Fibroblast of upper back skin (primary cell): ENCODE measurements at regions not wholly inside any gene's neighbourhood (a gene's known extent, or its start where the extent isn't known, plus 50 kb on each side); places are given as distances from the start of the nearest gene placed in this dataset.

Source experiments
- DNase-seq: peaks from one replicate; pipeline ENCODE4 v3.0.0-alpha.2; 2013

DNA sequence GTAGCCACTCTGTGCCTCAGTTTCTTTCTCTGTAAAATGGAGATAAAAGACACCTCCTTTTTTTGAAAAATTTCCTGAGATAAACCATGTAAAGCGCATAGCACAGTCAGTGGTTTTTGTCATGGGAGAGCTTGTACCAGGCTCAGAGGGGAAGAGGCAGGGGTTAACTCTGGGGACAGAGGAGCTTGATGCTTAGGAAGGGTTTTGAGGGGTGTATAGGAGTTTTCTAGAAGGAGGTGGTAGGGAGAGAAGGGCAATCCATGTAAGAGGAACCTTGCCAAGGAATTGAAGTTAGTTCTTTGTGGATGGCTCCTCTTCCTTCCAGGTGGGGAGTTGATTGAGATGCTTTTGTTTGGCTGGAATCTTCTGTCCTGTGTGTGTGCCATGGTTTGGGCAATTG, 131.9 kb upstream of the GSE1 start:
- DNase-seq: no peak

DNA sequence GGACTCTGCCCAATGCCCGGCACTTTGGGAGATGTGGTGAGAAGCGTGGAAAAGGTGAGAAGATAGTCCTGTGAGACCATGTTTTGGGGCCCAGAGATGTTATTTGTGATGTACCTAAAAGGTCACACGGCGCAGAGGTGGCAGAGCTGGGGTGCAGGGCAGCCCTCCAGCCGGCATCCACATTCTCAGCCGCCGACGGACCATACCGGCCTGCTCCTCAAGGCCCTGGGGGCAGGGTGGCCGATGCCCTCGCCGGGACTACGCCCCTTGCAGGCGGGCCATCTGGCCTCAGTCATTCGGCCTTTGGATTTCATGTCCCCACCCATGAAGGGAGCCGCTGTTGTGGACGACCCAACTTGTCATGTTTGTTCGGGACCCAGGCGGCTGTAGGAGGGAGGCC, 131.4 kb upstream of the GSE1 start:
- no peak for DNase-seq

DNA sequence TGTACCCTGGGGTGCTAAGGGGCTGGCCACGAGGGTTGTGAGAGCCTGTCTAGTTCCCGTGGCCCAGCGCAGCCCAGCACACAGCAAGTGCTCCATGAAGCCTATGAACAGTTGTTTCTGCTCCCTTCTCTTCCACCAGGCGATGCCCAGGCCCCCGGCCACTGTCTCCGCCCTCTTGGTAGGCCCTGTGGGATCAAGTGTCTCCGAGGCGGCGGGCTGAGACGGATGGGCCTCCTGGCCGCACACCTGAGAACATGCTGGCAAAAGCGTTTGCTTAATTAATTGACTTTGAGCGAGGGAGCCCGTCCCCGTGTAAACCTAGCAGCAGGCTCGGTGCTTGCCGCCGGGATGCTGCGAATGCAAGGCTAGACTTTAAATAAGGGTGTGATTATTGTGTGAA, 129.7 kb upstream of the GSE1 start:
- DNase-seq: no peak

DNA sequence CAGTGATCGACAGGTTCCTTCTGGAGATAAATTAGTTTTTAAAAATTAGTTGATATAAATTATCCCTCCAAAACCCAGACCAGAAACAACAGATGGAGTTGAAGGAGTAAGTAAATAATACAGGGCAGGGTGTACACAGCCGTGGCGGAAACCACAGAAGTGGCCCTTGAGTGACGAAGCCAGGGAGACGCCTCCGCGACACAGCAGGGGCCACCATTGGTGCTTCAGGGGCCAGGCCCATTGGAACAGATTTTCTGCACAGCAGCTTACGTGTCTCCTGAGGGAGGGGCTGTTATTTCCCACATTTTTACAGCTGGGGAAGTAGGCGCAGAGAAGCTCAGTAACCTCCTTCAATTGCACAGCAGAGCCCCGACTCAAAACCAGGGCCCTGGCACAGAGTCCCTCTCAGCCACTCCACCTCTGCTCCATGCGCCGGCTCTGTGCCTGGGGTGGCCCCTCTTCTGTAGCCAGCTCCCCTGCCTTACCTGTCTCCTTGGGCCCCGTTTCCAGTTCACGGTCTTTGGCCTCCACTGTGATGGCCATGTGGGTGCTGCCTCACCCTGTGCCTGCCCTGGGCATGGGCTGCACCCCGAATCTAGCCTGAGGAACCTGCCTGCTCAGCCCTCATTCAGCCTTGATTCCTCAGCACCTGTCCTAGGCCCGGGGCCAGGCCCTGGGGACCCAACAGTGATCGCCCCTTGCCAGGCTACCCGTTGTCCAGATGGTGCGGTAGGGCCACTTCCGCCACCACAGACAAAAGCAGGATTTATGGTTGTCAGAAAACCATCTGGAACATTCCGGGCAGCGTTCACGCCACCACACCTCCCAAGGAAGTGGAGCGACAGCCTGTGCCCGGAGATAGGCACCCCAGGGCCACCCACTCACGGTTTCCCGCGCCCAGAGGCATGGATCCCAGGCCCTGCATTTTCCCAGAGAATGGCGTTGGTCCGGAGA, 128.5 kb upstream of the GSE1 start:
- no peak for DNase-seq

DNA sequence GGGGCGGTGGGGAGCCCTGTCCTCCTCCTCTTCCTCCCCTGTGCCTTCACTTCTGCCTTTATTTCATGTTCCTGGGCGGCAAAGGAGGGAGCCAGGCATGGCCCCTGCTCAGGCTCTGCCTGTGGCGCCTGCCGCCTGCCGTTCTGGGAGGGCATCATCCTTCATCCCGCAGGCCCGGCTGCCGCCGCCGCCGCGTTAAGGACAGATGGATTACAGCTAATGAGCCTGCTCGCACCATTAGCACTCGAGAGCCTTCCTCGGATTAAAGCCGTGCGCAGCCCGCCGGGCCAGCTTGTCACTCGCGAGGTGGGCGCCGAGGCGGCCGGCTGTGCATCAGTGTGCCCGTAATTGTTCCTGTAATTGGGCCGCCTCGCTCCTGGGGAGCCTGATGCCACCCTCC, 127.7 kb upstream of the GSE1 start:
- no peak for DNase-seq

DNA sequence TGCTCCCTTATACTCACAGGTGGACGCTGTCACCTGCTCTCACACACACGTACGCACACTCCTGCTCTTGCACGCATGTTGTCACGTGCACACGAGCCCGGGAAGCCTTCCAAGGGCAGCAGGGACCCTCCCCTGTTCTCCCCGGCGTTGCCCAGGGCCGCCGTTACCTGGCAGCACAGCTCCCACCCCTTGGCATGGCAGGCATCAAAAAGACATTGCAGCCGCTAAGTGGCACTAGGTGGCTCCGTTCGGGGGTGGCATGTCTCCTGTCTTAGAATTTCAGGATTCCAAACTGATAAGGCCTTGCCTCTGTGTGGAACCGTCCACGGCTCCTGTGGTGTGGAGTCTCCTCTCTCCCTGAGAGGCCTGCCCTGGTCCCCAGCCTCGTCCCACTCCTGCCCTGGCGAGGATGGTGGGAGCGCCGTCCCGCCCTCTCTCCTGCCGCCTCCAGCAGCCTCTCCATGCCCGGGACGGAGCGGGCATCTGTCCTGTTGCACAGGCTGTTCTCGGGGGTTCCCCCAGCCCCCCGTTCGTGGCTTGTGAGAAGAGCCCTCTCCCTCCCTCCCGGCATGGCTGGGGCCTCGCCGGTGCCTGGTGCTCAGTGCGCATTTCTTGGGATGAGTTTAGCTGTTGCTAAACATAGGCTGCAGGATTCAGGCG, 126.7 kb upstream of the GSE1 start:
- DNase-seq: no peak

DNA sequence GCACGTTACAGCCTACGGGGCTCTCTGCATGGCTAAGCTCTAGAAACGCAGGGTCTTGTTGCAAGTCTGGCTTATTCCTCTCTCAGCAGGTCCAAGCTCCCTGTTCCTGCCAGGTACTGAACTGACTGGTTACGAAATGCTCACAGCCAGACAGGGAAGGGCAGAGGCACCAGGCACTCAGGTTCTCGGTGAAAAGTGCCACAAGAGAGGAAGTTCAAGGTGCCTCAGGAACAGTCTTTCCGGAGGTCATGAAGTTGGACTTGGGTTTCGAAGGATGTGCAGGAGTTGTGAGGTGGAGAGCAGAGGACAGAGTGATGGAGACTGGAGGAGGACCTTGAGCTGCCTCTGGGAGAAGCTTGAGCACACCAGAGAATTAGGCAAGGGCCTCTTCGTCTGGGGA, 124.7 kb upstream of the GSE1 start:
- no peak for DNase-seq

DNA sequence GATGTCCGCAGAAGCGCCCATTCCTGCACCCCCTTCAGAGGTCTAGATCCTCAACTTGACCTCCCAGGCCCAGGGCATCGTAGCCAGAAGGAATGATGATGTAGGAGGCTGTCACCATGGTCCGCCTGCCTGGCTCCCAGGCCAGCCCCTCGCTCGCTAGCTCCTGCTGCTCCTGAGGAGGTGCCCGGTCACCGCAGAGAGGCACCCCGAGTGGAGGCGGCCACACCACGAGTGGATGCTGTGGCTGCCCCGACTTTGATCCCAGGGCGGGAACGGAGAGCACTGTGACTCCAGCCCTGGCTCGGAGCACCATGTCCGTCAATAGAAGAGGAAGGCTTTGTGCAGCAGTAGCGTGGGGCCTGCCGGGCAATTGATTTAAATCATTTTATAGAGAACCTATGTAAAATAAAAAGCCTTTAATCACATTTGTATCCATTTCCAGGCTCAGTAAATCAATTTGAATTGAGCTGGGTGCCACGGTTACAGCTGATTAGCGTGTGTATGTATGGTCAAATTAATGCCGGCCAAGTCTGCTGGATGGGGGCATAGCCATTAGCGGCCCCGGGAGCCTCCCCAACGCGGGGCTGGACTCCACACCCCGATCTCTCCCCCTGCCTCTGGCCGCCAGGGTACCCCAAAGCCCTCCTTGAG, 122.6 kb upstream of the GSE1 start:
- no peak for DNase-seq

DNA sequence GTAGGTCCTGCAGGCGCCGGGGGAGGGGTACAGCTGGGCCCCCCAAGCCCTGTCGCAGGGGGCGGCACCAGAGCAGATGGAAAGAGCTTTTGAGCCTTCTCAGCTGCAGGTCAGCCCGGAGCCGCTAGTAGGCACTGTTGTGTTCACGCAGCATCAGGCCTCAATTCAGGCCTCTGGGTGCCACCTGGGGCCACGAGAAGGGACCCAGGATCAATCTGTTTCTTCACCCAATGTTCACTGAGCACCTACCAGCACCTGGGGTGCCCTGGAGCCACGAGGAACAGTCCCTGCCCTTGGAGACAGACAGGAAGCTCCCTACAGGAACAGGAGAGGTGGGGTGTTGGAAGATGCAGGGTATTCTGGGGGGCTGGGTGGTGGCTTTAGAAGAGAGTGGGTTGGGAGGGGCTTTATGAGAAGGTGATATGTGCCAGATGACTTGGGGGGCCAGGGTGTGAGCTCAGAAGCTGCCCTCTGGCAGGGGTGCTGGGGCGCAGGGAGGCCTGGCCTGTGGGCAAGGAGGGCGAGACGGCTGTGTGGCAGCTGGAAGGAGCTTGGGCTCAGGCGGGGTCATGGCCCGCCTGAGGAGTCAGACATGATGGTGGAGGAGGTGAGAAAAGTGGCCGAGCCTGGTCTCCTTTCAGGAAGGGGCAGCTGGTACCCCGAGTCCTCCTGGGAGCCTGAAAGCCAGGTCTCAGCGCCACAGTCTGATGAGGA, 121.9 kb upstream of the GSE1 start:
- DNase-seq: no peak

DNA sequence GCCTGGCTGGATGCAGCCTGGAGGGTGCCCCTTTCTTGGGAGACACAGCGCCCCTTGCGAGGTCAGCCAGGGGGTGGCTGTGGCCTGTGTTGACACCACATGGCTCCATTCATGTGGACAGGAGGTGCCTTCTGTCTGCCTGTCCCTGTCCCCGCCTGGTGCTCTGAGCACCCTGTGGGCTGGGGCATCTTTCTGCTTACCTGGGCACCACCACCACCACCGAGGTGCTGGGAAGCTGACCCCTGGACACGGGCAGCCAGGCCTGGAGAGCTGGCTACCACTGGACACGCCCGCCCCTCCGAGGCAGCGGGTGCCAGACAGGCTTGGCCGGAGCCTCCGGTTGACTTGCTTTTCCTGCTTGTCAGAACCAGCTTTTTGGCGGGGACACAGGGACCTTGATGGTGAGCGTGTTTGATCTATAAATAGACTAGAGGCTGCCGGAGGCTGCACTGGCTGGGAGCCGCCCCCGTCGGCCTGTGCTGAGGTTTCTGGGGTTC, 121.3 kb upstream of the GSE1 start:
- peak; percentile 17 for DNase-seq

DNA sequence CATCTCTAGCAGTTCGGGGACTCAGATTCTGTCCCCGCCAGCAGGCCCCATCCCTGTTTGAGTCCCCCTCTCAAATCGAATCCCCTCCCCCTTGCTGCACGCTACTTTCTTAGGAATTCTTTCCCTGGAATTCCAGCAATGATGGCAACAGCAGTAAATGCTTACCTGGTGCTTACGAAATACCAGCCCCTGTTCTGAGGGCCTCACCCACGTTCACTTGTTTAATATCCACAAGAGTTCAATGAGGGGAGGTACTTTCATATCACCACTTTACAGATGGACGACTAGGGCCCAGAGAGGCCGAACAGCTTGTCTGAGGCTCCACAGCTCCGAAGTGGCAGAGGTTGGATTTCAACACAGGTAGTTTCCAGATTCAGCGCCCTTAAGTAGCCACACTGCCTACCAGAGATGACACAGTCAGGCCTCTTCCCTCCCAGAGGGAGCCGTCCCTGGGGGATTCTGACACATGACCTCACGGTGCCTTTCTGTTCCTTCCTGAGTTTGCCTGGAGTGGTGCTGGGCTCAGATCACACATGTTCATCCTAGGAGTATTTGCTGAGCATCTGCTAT, 120.7 kb upstream of the GSE1 start:
- no peak for DNase-seq

DNA sequence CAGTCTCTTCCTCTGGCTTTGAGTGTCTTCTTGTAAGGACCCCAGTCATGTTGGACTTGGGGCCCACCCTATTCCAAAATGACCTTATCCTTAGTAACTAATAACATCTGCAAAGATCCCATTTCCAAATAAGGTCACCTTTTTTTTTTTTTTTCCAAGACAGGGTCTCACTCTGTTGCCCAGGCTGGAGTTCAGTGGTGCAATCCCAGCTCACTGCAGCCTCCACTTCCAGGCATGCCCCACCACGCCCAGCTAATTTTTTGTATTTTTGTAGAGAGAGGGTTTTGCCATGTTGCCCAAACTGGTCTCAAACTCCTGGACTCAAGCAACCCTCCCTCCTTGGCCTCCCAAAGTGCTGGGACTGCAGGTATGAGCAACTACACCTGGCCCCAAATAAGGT, 118.8 kb upstream of the GSE1 start:
- DNase-seq: no peak

DNA sequence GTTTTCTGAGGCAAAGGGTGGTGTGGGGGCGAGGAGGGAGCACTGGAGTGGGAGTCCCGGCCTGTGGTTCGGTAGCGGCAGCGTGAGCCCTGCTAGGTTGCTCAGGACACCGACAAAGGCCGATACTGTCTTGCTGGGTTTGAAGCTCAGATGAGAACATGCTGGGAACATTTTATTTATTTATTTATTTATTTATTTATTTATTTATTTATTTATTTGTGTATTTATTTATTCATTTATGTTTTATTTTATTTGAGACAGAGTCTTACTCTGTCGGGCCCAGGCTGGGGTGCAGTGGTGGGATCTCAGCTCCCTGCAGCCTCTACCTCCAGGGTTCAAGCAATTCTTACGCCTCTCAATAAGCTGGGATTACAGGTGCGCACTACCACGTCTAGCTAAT, 117.9 kb upstream of the GSE1 start:
- DNase-seq: no peak

DNA sequence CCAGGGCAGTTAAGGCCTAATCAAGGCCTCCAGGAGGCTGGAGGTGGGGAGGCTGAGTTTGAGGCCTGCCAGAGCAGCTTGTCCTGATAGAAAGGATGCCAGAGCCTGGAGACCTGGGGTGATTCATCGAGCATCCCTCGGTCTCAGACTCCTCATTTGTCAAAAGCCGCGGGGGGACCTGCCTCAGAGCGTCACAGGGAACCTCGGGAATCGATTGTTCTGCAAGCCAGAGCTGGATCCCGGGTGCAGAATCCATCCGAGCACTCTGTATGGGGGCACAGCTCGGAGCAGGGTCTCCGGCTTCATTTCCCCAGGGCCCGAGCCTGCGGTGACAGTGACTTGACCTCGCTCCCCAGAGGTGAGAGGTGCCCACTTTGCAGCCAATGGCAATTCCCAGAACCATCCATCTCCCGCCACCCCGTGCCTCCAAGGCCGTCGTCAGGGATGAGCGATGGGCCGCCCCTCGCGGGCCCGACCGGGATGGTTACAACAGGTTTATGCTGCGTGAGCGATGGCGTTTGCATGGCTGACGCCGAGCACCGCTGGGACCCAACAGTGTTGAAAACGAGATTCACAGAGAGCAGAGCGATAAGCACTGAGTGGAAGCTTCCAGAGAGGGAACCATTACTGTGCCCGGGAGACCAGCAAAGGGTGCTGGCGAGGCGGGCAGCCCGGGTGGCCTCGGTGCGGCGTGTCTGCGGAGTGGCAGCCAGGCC, 117.1 kb upstream of the GSE1 start:
- no peak for DNase-seq

DNA sequence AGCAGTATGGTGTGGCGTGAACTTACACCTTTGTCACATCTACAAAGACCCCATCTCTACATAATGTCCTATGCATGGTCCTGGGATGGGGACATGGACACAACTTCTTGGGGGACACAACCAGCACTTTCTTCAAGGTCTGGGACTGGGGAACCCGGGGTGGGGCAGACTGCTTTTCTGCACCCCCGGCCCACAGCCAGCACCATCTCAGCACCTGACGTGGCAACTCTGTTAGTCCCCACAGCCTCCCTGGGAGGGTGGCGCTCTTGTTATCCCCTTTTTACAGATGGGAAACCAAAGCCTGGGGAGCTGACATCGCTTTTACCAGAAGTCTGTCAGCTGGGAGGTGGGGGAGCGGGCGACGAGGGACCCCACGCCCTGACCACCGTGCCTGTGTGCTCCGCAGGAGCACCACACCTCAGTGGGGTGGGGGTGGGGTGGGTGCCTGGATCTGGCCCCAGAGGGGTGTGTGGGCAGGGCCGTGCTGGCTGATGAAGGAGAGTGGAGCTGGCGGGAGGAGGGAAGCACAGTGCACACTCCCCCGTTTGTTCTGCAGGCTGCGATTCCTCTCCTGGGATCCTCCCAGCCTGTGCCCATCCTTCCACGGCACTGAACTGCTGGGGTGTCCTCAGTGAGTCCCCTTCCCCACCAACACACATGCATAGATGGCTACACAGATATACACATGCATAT, 115.4 kb upstream of the GSE1 start:
- no peak for DNase-seq

DNA sequence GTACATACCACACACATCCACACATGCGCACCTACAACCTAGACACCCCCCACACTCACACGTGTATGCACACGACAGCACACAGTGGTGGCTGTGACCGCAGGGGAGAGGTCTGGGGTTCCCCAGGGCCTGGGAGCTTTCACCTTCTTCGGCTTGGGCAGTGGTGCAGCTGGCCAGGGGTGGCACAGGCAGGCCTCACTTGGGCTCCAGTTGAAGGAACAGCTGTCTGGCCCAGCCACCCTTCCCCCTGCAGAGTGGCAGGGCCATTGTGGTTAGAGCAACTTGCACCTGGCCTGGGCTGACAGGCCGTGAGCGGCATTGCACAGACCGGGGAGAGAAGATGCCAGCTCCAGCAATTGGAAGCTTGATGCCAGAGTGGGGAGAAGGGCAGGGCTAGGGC, 114.5 kb upstream of the GSE1 start:
- DNase-seq: no peak

DNA sequence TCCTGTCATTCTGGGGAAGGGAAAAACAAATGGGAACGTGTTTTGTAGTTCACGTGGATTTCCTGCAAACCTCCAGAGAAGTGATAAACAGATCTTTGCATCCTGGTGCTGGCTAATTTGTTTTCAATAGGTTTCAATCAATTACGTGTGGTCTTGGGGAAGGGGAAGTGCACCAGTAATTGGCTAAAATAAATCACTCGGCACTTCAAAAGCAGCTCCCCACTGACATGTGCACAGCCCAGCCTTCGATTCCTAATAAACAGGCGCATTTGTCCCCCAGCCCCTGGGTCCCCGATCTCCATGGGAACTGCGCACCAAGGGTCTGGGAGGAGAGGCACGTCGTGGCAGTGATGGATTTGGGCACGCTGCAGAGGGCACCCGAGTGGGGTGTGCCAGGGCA, 112.9 kb upstream of the GSE1 start:
- no peak for DNase-seq

DNA sequence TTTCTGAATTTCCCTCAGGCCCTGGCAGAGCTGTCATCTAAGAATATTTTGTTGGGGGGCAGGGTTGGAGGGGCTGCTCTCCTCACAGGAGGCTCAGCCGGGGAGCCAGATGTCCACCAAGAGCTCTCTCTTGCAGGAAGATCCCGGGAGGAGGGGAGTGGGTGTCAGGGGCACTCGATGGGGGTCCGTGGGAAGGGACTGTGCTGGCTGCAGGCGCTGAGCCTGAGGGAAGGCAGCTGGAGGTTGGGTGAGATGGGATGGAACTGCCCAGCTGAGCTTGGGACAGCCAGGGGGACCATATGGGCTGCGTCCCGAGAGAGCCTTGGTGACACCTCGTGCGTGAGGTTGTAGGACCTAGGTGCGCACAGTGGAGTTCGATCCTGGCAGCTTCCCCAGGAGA, 111.2 kb upstream of the GSE1 start:
- no peak for DNase-seq

DNA sequence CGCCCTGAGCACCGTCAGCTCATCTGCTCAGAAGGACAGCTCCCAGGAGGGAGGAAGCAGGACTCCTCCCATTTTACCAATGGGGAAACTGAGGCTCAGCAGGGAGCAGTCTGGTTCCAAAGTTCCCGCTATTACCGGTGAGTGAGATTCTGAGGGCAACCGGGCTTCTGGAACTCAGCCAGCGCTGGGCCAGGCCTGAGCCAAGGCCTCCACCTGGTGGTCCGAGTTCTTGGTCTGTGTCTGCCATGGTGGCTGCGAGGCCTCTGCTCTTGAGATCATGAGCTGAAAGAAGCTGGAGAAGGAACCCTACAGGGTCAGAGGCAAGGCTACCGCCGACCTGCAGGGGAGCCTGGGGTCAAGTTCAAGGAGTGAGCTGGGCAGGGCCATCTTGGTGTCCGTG, 110.8 kb upstream of the GSE1 start:
- DNase-seq: no peak

DNA sequence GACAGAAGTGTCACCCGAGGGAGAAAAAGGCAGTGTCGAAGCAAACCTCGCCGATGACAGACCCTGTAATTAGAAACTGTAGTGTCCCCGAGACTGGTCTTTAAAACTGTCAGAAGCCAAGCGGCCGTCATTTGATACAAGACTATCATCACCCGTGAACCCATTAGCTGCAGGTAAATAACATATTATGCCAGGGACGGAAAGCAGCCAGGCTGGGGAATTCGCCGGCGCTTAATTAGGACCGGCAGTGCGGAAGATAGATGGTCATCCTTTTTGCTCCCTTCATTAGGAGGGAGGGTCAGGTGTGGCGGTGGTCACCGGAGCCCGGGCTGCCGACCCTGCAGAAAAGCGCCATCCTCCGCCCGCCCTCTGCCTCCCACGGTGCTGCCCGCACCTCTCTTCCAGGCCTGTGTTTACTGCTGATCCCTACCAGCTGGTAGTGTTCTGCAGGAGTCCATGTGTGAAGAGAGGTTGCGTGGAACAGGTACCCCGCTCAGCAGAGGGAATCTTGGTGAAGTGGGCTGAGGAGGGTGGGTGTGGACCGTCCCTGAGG, 109.4 kb upstream of the GSE1 start:
- DNase-seq: no peak

DNA sequence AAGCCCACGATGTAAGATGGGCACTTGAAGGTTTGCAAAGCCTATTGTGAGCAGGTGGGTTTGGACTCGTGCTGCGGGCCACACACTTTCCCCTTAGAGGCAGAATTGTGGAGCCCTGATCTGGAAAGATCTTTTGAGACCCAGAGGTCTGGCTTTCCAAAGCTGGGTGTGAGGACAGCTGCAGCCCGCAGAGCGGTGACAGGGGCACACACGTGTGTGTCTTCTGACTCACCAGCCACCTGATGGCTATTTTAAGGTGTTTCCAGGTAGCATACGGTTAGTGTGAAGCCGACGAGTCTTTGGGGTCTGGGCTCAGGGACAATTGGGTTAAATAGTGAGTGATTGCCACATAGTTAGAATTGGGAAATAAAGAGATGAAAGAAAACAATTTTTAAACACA, 108.9 kb upstream of the GSE1 start:
- DNase-seq: no peak
